ENCODE measurements at regions not wholly inside any gene's neighbourhood (a gene's known extent, or its start where the extent isn't known, plus 50 kb on each side); places are given as distances from the start of the nearest gene placed in this dataset.

DNA sequence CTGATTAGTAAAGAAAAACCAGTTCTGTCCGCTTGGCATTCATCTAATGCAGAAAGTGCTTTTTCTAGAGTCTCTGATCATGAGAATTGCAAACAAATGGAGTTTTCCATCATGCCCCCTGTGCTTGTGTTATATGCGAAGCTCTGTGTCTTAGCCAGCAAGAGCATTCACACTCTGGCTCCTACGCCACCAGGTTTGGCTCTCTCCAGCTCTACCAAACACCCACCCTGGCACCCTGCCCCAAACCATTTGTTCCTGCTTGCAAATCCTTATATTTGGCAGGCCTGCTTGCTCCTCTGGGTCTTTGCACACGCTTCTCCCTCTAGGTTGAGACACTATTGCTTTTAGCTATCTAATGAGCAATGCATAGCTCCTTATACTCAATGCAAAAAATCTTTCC, 204.1 kb upstream of the CYRIA start:
- H3K4me1 ChIP-seq (ENCODE audit: control insufficient read depth in 1 of 2, insufficient read depth in 2 of 2, low read length in 2 of 2): no peaks in the 10 kb centered on the region
- no peak for TF ChIP-seq RAD21 (IDR thresholded peaks at IDR 0.05; ENCODE audit: low read depth)
- no peak for TF ChIP-seq POLR2AphosphoS5 (IDR thresholded peaks at IDR 0.05; ENCODE audit: low read depth, low read length)
- no peak for TF ChIP-seq EZH2phosphoT487 (IDR thresholded peaks at IDR 0.05; ENCODE audit: borderline replicate concordance)
- TF ChIP-seq SP1 (IDR thresholded peaks at IDR 0.05; ENCODE audit: low read depth): no peak
- TF ChIP-seq JUND (IDR thresholded peaks at IDR 0.05): no peak
- TF ChIP-seq, protein P1, sequence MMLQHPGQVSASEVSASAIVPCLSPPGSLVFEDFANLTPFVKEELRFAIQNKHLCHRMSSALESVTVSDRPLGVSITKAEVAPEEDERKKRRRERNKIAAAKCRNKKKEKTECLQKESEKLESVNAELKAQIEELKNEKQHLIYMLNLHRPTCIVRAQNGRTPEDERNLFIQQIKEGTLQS (IDR thresholded peaks at IDR 0.05): no peak
- no peak for TF ChIP-seq ZBTB33 (IDR thresholded peaks at IDR 0.05; ENCODE audit: extremely low read depth, insufficient replicate concordance, low read length)
- TF ChIP-seq CEBPB (IDR thresholded peaks at IDR 0.05; ENCODE audit: low read depth): no peak
- no peak for TF ChIP-seq SIN3A (IDR thresholded peaks at IDR 0.05; ENCODE audit: low read depth)
- TF ChIP-seq ZFX (IDR thresholded peaks at IDR 0.05): no peak
- TF ChIP-seq, protein P2, sequence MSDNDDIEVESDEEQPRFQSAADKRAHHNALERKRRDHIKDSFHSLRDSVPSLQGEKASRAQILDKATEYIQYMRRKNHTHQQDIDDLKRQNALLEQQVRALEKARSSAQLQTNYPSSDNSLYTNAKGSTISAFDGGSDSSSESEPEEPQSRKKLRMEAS (IDR thresholded peaks at IDR 0.05): no peak
- TF ChIP-seq ELF1 (IDR thresholded peaks at IDR 0.05; ENCODE audit: borderline replicate concordance, low read depth): no peak
- TF ChIP-seq, protein P3, sequence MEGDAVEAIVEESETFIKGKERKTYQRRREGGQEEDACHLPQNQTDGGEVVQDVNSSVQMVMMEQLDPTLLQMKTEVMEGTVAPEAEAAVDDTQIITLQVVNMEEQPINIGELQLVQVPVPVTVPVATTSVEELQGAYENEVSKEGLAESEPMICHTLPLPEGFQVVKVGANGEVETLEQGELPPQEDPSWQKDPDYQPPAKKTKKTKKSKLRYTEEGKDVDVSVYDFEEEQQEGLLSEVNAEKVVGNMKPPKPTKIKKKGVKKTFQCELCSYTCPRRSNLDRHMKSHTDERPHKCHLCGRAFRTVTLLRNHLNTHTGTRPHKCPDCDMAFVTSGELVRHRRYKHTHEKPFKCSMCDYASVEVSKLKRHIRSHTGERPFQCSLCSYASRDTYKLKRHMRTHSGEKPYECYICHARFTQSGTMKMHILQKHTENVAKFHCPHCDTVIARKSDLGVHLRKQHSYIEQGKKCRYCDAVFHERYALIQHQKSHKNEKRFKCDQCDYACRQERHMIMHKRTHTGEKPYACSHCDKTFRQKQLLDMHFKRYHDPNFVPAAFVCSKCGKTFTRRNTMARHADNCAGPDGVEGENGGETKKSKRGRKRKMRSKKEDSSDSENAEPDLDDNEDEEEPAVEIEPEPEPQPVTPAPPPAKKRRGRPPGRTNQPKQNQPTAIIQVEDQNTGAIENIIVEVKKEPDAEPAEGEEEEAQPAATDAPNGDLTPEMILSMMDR (IDR thresholded peaks at IDR 0.05 in 2 of 3, conservative IDR thresholded peaks at IDR 0.05 in 1 of 3; ENCODE audit: borderline replicate concordance in 1 of 3, insufficient read depth in 1 of 3, low read depth in 2 of 3, low read length in 2 of 3): no peak
- TF ChIP-seq EGR1 (IDR thresholded peaks at IDR 0.05; ENCODE audit: low read depth): no peak
- TF ChIP-seq EZH2 (IDR thresholded peaks at IDR 0.05): no peak
- TF ChIP-seq ZNF274 (IDR thresholded peaks at IDR 0.05; ENCODE audit: low read depth, low read length): no peak
- TF ChIP-seq FOSL1 (IDR thresholded peaks at IDR 0.05; ENCODE audit: low read depth): no peak
- TF ChIP-seq REST (IDR thresholded peaks at IDR 0.05; ENCODE audit: low read depth): no peak
- TF ChIP-seq CBX3 (IDR thresholded peaks at IDR 0.05; ENCODE audit: low read depth): no peak
- TF ChIP-seq YY1 (IDR thresholded peaks at IDR 0.05; ENCODE audit: extremely low read depth, insufficient replicate concordance, low read depth, low read length): no peak
- H3K9me3 ChIP-seq (ENCODE audit: control insufficient read depth in 1 of 2, insufficient read depth in 1 of 2, low read depth in 1 of 2, low read length in 2 of 2): no peaks in the 10 kb centered on the region
- no peaks in the 10 kb centered on the region for H3K27me3 ChIP-seq (ENCODE audit: insufficient read depth, low read length)
- no peaks in the 10 kb centered on the region for H3K79me2 ChIP-seq (ENCODE audit: insufficient read depth, low read length)
- BruUV-seq (replicated peaks): no TSS peak
- H3K27ac ChIP-seq (ENCODE audit: low read depth, low read length): no peak overlapping the region
- H3K4me2 ChIP-seq (ENCODE audit: low read length): no peak overlapping the region
- RAD21 ChIA-PET (ENCODE audit: low non-redundant PET in 1 of 2, low total read pairs in 2 of 2, uncharacterized antibody in 2 of 2, unreplicated experiment in 2 of 2): no interaction called here
- no peak for DNase-seq (ENCODE audit: low read depth, low spot score)
- POLR2A ChIA-PET: no interaction called here
- CTCF ChIA-PET: no interaction called here
- H3K36me3 ChIP-seq (ENCODE audit: control insufficient read depth in 1 of 2, insufficient read depth in 2 of 2, low read length in 2 of 2): no peaks in the 10 kb centered on the region
- no peak for ATAC-seq
- no peak overlapping the region for H3K9ac ChIP-seq (ENCODE audit: low read length)
- H3K9me2 ChIP-seq (ENCODE audit: insufficient read depth): no peaks in the 10 kb centered on the region
- H4K20me1 ChIP-seq (ENCODE audit: insufficient read depth): no peaks in the 10 kb centered on the region
- no peak overlapping the region for H2AFZ ChIP-seq (ENCODE audit: low read depth, low read length, poor library complexity, severe bottlenecking)
- intact Hi-C loops (cut with micrococcal nuclease): no loop called here
- no peak overlapping the region for H3K4me3 ChIP-seq (replicated peaks in 1 of 2; ENCODE audit: low read depth in 1 of 2, low read length in 2 of 2)

Measured in HCT116 (cell line).